MM.1S (cell line): ENCODE measurements at regions not wholly inside any gene's neighbourhood (a gene's known extent, or its start where the extent isn't known, plus 50 kb on each side); places are given as distances from the start of the nearest gene placed in this dataset.

Experiments used
- CTCF ChIP-seq: fragments of 300-600 bp; sonication (generic); IDR thresholded peaks from 2 replicates; pipeline ENCODE4 v1.5.1; 2016; ENCODE audit warnings: antibody characterized with exemption, low read length, mixed read lengths
- EZH2 ChIP-seq: fragments of 300-600 bp; sonication (generic); optimal IDR thresholded peaks from 2 replicates; pipeline ENCODE3; 2017; ENCODE audit warnings: low read depth, mild to moderate bottlenecking, antibody characterized with exemption, low read length, mixed read lengths

- TF ChIP-seq CTCF (no peak), EZH2 (no peak)
These were observed 1002.9 kb downstream of the KCNJ18 start for GRCh38 chr17:22695228-22695619.
